ENCODE measurements at regions not wholly inside any gene's neighbourhood (a gene's known extent, or its start where the extent isn't known, plus 50 kb on each side); places are given as distances from the start of the nearest gene placed in this dataset.
A peak's percentile ranks its signal among the peaks of the same experiment; 100 is the strongest.
"Not testable (repeated sequence)": the region's sequence is repeated elsewhere in the genome, so short reads cannot be mapped to it uniquely, and the experiment has no call there.

DNA sequence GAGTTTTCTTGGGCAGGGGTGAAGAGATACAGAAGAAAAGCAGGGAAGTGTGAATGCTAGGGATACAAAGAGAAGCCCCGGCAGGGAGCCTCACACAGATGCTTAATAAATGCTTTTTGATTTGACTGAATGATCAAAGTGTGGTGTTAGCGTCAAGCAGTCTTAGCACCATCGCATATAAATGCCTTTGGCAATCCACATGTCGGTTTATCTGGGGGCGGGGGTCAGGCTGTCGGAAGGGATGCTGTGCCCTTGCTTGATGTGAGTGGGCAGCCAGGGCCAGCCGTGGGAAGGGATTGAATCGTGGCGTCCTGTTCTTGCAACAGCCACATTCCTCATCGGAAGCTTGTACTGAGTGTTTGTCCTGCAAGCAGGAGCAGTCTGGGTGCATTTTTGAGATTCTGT lies 173.1 kb downstream of the LACC1 start:
- no peaks in the 10 kb centered on the region for H3K36me3 ChIP-seq (ENCODE audit: control insufficient read depth, insufficient read depth, low read length)
- H3K4me3 ChIP-seq (ENCODE audit: low read depth, low read length) = no peak overlapping the region
- TF ChIP-seq, protein P1, sequence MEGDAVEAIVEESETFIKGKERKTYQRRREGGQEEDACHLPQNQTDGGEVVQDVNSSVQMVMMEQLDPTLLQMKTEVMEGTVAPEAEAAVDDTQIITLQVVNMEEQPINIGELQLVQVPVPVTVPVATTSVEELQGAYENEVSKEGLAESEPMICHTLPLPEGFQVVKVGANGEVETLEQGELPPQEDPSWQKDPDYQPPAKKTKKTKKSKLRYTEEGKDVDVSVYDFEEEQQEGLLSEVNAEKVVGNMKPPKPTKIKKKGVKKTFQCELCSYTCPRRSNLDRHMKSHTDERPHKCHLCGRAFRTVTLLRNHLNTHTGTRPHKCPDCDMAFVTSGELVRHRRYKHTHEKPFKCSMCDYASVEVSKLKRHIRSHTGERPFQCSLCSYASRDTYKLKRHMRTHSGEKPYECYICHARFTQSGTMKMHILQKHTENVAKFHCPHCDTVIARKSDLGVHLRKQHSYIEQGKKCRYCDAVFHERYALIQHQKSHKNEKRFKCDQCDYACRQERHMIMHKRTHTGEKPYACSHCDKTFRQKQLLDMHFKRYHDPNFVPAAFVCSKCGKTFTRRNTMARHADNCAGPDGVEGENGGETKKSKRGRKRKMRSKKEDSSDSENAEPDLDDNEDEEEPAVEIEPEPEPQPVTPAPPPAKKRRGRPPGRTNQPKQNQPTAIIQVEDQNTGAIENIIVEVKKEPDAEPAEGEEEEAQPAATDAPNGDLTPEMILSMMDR (IDR thresholded peaks at IDR 0.05; ENCODE audit: insufficient read depth, low read length, severe bottlenecking) = no peak
- DNase-seq (ENCODE audit: low read depth) (peak; percentile 34), FAIRE-seq (no peak)
- H3K27me3 ChIP-seq (ENCODE audit: control insufficient read depth, insufficient read depth, low read length) = no peaks in the 10 kb centered on the region

DNA sequence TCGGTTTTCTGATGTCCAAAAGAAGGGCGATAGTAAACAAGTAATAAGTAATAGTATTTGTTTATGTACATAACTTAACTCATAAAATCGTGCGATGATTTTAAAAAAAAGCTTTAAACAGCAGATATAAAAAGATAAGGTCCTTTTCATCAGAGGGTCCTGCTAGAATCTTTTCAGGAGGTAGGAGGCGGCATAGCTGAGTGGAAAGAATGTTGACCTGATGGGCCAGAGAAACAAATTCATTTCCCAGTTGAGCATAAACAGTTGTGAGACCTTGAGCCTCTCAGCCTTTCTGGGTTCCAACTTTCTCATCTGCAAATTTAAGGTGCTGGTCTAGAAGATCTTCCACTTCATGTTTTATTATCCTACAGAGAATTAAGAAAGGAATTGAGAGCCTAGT lies 173.5 kb downstream of the LACC1 start:
- no peak overlapping the region for H3K4me3 ChIP-seq (ENCODE audit: low read depth, low read length)
- TF ChIP-seq, protein P1 (IDR thresholded peaks at IDR 0.05; ENCODE audit: insufficient read depth, low read length, severe bottlenecking) = no peak
- no peak for DNase-seq (ENCODE audit: low read depth)
- no peaks in the 10 kb centered on the region for H3K36me3 ChIP-seq (ENCODE audit: control insufficient read depth, insufficient read depth, low read length)
- no peak for FAIRE-seq
- no peaks in the 10 kb centered on the region for H3K27me3 ChIP-seq (ENCODE audit: control insufficient read depth, insufficient read depth, low read length)

DNA sequence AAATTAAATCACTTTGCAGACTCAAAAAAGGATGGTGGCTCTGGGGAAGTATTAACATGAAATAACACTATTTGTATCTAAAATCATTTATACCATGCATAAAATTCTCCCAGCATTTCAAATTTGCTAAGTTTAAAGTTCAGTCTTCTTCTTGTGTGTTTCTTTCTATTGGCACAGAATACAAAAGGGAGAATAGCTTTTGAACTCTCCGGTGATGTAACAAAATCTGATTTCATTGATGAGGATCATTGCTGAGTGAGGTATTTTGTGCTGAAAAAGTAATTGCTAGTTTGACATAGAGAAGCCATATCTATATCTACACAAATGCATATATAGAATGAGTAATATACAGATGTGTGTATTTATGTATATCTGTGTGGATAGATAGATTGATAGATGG lies 174.8 kb downstream of the LACC1 start:
- no peak for DNase-seq (ENCODE audit: low read depth)
- no peak overlapping the region for H3K4me3 ChIP-seq (ENCODE audit: low read depth, low read length)
- H3K27me3 ChIP-seq (ENCODE audit: control insufficient read depth, insufficient read depth, low read length) = no peaks in the 10 kb centered on the region
- TF ChIP-seq, protein P1 (IDR thresholded peaks at IDR 0.05; ENCODE audit: insufficient read depth, low read length, severe bottlenecking) = no peak
- FAIRE-seq = no peak
- H3K36me3 ChIP-seq (ENCODE audit: control insufficient read depth, insufficient read depth, low read length) = no peaks in the 10 kb centered on the region

DNA sequence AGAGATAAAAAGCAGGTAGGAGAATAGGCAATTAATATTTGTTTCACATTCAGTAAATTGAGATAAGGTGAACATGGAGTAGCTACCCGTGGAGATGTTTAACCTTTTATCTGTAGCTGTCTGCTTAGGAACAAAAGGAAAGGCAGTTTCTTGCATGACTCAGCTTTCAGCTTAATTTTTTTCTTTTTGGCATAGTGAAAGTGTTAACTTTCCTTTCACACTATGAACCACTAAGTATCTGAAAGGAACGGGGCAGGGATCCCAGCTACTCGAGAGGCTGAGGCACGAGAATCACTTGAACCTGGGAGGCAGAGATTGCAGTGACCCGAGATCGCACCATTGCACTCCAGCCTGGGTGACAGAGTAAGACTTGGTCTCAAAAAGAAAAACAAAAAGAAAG lies 176.0 kb downstream of the LACC1 start:
- not testable (repeated sequence) for H3K4me3 ChIP-seq (ENCODE audit: low read depth, low read length); FAIRE-seq; H3K36me3 ChIP-seq (ENCODE audit: control insufficient read depth, insufficient read depth, low read length); H3K27me3 ChIP-seq (ENCODE audit: control insufficient read depth, insufficient read depth, low read length)
- DNase-seq (ENCODE audit: low read depth) = peak; percentile 51

DNA sequence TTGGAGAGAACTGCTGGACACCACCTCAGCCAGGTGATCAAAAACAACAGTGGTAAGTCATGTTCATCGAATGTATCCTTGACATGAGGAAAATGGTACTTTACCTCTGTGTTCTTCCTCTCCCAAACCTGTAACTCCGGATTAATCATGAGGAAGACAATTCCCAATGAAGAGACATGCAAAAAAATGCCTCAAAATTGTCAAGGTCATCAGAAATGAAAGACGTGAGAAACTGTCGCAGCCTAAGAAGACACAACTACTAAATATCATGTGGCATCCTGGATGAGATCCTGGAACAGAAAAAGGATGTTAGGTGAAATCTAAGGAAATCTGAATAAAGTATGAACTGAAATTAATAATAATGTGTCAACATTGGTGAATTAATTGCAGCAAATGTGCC lies 178.4 kb downstream of the LACC1 start:
- no peaks in the 10 kb centered on the region for H3K27me3 ChIP-seq (ENCODE audit: control insufficient read depth, insufficient read depth, low read length)
- TF ChIP-seq, protein P1 (IDR thresholded peaks at IDR 0.05; ENCODE audit: insufficient read depth, low read length, severe bottlenecking) = no peak
- H3K36me3 ChIP-seq (ENCODE audit: control insufficient read depth, insufficient read depth, low read length) = no peaks in the 10 kb centered on the region
- FAIRE-seq (no peak), DNase-seq (ENCODE audit: low read depth) (no peak)
- no peak overlapping the region for H3K4me3 ChIP-seq (ENCODE audit: low read depth, low read length)

DNA sequence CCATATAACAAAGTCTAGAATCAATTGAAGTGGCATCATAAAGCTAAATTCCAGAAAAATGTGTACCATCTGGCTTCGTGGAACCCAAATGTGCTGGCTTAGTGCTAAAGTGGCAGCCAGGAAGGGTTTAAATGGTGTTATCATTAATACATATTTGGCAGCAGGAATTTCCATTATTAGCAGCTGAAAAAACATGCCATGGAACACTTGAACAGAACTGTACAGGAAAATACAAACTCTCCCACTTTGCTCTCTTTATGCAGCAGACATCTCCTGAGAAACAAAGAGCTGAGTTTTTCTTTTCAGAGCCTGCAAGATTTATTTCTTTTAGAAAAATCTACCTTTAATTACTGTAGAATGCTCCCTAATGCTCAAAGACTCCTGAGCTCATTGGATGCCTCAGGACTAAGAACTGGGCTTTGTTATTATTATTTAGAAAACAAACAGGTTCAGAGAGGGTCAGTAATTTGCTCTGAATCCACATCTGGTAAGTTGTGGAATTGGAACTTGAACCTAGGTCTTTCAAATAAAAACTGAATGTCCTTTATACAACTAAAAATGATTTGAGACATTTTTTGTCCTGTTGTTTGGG lies 179.0 kb downstream of the LACC1 start:
- no peaks in the 10 kb centered on the region for H3K27me3 ChIP-seq (ENCODE audit: control insufficient read depth, insufficient read depth, low read length)
- FAIRE-seq (no peak), DNase-seq (ENCODE audit: low read depth) (no peak)
- TF ChIP-seq, protein P1 (IDR thresholded peaks at IDR 0.05; ENCODE audit: insufficient read depth, low read length, severe bottlenecking) = no peak
- no peak overlapping the region for H3K4me3 ChIP-seq (ENCODE audit: low read depth, low read length)
- H3K36me3 ChIP-seq (ENCODE audit: control insufficient read depth, insufficient read depth, low read length) = no peaks in the 10 kb centered on the region

Data from bronchial epithelial cell (primary cell).